GM12873 (cell line): ENCODE measurements at regions not wholly inside any gene's neighbourhood (a gene's known extent, or its start where the extent isn't known, plus 50 kb on each side); places are given as distances from the start of the nearest gene placed in this dataset.

ENCODE experiments used
- TF ChIP-seq, protein P1 (sequence below): IDR thresholded peaks from 2 replicates; pipeline ENCODE4 v1.5.1; 2012; ENCODE audit warnings: low read depth, mild to moderate bottlenecking, moderate library complexity, low read length, control low read depth; ENCODE audit not compliant: insufficient read depth; ENCODE audit errors: missing control alignments

GRCh38 chr7:115102738-115103137 lies 180.8 kb downstream of the MDFIC start:
- TF ChIP-seq, protein P1, sequence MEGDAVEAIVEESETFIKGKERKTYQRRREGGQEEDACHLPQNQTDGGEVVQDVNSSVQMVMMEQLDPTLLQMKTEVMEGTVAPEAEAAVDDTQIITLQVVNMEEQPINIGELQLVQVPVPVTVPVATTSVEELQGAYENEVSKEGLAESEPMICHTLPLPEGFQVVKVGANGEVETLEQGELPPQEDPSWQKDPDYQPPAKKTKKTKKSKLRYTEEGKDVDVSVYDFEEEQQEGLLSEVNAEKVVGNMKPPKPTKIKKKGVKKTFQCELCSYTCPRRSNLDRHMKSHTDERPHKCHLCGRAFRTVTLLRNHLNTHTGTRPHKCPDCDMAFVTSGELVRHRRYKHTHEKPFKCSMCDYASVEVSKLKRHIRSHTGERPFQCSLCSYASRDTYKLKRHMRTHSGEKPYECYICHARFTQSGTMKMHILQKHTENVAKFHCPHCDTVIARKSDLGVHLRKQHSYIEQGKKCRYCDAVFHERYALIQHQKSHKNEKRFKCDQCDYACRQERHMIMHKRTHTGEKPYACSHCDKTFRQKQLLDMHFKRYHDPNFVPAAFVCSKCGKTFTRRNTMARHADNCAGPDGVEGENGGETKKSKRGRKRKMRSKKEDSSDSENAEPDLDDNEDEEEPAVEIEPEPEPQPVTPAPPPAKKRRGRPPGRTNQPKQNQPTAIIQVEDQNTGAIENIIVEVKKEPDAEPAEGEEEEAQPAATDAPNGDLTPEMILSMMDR = no peak

DNA sequence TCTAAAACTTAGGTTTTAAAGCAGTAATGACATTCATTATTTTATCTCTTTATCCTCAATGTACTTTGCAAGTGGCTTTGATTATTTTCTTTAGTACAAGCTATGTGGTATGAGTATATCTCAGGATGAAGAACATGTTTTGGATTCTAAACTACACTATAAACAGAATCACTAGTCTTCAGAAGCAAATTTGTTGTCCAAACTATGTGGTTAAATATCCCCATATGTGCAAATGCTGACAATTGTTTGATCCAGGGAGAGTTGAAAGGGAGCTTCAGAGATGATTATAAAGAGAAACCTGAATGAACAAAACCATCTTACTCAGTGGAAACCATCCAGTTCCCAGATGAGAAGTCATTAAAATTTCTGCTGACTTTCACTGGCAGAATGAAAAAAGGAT lies 179.3 kb downstream of the MDFIC start:
- TF ChIP-seq, protein P1 = no peak

DNA sequence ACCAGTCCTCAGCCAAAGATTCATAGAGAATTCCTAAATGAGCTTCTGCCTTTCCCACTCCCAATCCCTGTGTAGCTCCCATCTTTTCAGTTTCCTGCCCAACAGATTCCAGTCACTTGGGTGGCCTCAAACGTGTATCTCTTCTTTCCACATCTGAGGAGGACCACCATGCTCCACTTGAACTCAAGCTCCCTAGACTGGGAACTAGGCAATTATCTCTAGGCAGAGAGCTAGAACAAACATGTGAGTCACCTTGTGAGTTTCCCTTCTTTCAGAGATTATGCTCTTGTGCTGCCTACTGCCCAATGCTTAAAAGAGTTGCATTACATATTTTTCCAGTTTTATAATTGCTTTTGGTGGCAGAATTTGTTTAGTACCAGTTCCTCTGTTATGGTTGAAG lies 178.0 kb downstream of the MDFIC start:
- TF ChIP-seq, protein P1 = no peak

- TF ChIP-seq, protein P1 = no peak
Measured at GRCh38 chr7:115097175-115097671, 175.3 kb downstream of the MDFIC start.

DNA sequence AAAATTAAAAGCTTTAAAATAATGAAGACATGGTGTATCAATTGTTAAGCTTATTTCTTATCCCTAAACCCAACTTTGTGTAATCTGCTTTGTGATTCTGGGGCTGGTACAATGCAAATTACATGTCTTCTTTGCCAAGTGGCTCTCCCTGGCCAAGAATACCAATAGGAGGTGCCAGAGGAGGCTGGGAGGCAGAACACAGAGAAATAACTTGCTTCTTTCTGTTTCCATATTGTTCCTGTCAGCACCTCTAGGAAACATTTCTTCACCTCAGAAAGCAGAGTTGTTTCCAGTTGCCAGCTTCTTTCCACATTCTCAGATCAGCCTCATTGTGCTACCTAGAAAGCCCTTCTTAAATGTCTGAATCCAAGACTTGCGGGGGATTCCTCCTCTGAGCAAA lies 174.4 kb downstream of the MDFIC start:
- TF ChIP-seq, protein P1 = no peak

GRCh38 chr7:115094163-115094562 lies 172.3 kb downstream of the MDFIC start:
- TF ChIP-seq, protein P1 = no peak

GRCh38 chr7:115088893-115089292 lies 167.0 kb downstream of the MDFIC start:
- TF ChIP-seq, protein P1 = no peak
